ENCODE measurements at regions not wholly inside any gene's neighbourhood (a gene's known extent, or its start where the extent isn't known, plus 50 kb on each side); places are given as distances from the start of the nearest gene placed in this dataset.

DNA sequence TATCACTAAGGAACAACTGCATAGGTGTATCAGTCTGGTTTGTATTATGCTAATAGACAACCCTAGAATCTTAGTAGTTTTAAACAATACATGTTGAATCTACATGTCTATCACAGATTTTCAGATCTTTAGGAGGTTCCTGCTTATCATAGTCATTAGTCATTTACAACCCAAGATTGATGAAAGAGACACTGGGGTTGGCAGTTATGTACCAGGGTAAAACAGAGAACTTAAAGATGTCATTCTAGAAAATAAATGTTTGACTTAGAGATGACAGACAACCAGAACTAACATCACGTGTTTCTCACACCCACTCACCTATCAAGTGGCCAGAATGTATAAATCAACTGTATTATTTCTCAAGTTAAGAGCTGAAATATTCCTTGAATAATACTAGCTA is 181.9 kb downstream of the PABPC4L start:
- DNase-seq: no peak

DNA sequence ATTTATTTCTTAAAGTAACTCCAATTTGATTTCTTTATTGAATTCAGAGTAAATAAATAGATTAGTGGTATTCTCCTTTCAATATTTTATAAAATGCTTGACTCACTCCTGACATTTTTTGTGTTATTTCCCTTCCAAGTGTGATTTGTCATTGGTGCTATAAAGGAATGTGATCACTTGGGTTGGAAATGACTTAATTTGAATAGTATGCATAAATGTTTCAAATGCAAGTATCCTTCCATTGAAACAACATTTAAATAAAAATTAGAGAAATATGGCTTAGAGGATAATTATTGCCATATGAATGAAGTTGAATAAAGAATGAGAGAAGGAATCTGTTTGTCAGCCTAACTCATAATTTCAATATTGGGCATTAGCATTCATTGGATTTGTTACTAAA is 182.7 kb downstream of the PABPC4L start:
- no peak for DNase-seq

DNA sequence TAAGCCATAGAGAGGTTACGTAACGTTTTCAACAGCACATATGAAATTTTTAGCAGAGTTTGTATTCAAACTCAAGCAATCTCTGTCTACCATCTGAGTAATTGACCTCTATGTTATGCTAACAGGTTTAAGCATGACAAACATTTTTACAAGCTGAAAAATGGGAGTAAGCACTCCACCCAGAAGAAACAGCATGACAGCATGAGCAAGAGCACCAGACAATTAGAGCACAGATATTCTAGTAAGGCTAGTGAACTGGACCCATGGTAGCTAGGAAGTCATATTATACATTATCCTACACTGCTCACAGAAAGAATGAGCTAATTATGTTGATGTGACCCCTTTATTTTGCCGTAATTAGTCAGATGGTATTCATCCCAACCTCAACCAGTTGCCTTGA is 200.5 kb downstream of the PABPC4L start:
- no peak for DNase-seq

DNA sequence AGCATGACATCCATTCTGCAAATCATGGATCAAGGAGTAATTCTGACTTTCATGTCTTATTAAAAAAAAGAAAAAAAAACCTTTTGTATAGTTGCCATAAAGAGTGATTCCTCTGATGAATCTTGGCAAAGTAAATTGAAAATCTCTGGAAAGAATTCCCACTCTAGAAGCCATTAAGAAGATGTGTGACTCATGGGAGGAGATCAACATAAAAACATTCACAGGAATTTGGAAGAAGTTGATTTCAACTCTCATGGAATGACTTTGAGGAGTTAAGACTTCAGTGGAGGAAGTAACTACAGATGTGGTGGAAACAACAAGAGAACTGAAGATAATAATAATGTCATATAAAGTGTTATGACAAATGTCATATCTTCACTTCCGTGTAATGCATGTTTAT is 204.2 kb downstream of the PABPC4L start:
- no peak for DNase-seq

DNA sequence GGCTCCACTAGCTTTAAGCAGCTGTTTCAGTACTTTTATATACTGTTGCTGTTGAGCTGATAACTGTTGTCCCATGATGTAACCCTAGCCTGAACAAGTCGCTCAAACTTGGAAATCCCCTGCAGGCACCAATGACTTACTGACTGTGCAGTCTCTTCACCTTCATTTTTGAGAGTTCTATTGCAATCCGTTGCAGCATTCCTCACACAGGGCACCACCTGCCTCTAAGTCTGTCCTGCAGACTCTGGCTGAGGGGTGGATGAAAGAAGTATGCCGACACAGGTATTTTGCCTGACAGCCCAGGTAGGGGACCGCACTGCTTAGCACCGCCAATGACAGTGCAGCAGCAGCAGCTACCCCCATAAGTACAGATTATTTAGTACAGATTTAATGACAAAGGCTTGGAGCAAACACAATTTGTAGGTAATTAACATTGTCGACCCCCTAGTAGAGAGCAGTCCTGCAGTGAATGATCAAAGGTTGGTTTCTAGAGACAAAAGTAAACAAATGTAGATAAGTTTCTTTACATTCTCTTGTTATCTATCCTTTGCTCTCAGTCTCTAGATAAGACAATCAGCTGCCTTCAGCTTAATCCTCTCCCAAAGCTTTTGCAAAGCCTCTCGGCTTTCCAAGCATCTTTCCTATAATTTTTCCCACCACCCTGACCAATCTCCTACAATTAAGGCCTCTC is 205.0 kb downstream of the PABPC4L start:
- DNase-seq: no peak

DNA sequence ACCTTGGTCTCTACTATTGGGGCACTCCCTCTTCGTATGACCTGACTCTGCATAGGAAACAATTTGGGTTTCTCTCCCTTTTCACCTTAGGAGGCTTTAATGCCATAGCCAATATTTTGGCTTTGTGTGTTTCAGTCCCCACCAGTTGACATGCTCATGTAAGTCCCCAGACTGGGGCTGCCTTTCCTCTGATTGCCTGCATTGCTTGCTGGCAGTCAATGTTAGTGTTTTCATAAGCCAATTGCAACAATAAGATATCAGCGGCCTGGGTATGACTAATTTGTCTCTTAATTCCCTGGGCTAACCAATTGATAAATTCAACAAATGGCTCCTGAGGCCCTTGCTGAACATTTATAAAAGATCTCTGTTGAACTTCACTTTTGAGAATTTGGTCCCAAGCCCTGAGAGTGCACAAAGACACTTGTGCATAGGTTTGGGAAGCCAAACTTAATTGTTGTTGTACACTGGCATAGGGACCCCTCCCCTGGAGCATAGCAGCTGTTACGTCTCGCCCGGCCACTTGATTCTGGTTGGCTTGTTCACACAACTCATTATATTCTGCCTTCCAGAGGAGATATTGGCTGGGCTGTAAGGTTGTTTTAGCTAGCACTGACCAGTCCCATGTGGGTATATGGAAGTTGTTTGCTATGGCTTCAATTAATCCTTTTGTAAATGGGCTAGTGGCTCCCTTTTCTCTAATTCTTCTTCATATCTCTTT is 206.2 kb downstream of the PABPC4L start:
- no peak for DNase-seq

DNA sequence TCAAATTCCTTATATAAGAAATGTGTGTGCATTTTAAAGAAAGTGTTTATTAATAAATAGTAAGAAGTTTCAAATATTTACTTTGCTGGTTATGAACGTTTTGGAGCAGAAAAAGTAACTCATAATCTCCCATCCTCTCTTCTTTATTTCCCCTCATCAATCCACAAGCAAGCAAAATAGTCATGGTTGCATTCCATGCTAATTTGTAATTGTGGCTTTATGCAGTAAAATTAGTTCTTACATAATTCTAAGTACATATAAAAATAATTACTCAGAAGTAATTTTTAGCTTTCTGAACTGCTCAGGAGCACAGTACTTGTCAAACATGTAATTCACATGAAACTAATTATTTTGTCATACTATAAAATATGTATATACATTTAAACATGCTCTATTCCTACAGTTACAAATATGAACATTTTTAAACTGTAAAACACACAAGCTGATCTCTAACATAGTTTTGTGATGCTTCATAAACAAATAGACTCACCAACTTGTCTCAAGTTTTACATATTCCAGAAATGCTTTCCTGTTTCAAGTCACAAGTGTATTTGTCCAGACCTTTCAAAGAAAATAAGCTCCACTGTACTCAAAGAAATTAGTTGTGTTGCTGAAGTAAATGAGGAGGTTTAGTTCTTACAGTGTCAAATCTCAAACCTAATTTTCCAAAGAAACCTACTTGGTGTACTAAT is 218.9 kb downstream of the PABPC4L start:
- no peak for DNase-seq

DNA sequence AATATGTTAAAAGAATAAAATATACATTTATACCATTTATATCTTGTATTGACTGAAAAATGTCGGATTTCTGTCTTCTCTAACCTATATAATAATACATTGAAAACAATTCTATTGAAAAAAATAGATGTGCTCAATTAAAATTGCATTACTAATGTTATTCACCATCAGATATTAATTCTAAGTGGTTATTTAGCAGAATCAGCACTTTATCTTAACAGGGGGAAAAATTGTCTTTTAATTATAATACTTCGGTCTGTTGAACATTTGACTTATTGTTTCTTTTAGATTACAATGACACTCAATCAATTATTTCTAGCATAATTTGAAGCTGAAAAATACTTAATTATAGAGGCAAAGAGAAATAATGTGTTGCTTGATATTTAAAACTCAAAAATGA is 220.3 kb downstream of the PABPC4L start:
- no peak for DNase-seq

DNA sequence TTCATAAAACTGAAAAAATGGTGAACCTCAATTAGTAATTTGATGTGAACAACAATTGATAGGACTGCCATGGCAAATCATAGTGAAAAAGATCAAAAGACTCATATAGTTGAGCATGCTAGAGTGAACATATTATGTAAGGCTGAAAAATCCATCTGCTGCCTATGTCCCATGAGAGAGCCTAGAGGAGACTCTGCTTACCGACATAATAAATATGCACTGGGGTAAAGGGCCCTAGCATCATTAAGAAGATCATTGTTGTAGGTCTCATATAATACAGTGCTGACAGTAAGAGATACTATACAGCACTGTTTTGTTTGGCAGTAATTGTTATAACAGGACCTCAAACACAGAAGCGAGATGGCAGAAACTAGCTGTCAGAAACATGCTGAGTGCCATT is 229.0 kb downstream of the PABPC4L start:
- DNase-seq: no peak

DNA sequence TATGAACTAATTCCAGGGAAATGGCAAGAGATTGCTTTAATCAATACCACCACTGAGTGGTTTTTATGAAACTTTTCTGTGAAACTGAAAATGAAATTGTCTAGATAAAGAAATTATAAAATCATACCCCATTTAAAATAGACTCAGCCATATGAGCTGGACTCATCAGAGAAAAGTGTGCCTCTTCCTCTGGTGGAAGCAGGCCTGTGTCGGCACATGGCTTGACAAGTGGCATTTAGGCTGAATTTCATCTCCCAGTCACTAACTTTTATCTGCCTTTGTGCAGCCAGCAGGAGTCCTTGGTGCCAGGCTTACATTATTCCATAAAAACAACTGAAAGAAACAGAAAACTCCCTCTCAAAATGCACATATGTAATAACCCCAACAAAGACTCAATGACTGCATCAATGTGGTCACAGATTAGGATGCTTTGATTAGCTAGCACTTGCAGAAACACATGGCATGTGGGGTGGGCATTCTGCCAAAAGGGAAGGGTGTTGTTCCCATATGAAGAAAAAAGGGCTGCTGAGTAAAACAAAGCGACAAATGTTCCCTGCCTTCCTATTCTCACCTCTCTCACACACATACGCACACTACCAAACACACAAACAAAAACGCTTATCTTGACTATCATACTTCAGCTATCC is 232.3 kb downstream of the PABPC4L start:
- peak; percentile 14 to 34 for DNase-seq

DNA sequence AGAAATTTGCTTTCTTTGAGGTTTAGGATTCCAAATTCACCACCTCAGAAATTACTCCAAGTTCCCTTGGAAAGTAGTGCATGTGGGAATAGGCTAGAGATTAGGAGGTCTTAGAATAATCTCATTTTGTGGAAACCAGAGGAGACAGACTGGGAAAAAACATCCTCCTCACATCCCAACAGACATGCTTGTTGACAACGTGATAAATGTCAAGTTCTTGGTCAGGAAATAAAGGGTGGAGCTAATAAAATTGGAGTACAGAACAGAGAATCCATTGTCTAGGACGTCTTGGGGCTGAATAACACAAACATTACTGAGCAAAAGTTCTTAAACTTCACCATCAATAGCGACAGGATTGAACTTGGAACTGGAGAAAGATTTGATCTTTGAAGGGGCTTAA is 233.4 kb downstream of the PABPC4L start:
- DNase-seq: no peak

DNA sequence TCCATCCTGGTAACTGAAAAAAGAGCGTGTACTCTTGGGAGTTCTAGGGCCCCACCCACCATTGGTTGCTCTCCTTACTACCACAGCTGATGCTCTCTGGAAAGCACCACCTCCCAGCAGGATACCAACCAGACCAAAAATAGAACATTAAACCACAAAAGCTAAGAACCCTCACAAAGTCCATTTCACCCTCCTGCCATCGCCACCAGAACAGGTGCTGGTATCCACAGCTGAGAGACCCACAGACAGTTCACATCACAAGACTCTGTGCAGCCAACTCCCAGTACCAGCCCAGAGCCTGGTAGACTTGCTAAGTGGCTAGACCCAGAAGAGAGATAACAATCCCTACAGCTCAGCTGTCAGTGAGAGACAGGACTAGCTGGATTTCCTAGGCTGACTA is 240.6 kb downstream of the PABPC4L start:
- no peak for DNase-seq

DNA sequence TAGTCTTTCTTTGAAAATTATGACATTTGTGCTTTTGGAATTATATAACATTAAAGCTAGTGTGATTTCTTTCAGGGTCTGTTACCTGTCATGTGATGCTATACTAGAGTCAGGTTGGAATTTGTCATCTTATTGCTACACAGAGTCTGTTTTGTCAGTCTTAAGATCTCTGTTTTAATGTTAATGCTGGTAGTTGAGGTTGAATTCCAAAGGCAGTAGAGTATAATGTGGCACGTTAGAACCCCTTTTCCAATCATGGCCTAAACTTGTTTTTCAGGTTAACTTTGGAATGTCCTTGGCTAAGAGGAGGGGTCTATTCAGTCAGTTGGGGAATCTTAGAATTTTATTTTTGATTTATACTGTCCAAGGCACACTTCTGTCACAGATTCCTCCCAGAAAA is 258.5 kb downstream of the PABPC4L start:
- no peak for DNase-seq

DNA sequence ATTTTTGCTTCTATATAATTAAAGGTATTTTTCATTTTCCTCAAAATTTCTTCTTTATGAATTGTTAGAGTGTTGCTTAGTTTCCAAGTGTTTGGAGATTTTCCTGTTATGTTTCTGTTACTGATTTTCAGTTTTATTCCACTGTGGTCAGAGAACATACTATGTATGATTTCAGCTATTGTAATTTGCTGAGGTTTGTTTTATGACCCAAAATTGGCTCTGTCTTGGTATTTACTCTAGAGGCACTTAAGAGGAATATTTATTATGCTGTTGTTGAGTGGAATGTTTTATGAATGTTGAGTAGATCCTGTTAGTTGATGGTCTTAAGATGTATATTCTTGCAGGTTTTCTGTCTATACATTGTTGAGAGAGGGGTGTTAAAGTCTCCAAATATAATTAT is 263.5 kb downstream of the PABPC4L start:
- DNase-seq: no peak

DNA sequence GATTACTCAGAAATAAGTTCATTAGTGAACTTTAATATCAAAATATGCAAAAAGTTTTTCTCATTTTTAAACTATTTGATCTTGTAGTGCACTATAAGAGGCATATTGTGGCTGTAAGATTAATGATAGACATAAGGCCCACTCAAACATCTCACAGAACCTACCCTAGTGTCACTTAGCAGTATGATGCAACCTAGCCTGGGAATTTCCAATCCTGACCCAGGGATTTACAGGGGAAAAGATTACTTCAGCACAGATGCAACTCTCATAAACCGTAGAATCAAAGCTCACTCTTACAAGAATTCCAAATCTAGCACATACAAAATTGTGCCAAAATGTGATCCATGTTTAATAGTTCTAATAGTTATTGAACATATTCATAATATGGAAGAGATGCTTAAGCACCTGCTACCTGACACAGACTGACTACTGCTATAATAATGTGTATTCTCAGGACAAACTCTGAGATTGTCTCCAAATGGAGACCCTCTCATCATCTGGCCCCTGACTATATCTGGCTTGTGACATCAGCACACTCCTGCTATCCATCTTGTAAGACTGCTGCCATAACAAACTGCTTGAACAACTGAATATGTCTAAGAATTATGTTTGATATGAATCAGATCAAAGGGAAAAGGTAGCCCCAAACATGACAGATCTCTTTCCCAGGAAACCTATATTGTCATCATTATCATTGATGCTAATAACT is 271.9 kb downstream of the PABPC4L start:
- DNase-seq: no peak

DNA sequence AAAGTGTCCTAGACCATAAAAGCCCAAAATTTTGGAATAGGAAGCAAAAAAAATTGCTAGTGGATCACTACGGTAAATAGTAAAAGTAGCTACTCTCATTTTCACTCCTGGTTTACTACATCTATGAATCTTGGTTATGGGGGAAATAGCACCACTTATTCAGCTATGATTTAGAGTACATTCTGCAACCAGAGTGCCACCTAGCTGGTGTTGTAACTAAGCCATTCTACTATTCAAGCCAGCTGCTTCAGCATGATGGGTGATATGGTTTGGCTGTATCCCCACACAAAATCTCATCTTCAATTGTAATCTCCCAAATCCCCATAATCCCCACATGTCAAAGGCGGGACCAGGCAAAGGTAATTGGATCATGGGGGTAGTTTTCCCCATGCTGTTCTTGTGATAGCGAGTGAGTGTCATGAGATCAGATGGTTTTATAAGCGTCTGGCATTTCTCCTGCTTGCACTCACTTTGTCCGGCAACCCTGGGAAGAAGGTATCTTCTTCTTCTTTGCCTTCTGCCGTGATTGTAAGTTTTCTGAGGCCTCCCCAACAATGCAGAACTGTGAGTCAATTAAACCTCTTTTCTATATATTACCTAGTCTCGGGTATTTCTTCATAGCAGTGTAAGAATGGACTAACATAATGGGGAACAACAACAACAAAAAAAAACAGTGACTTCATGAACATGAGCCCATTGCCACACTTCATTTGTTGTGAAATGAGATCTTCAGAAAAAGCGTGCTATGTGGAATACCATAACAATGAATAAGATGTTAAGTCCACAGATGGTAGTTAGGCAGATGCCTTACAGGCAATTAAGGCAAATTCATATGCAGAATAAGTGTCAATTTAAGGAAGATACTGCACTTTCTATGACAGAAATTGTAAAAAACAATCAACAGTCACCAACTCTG is 280.1 kb downstream of the PABPC4L start:
- no peak for DNase-seq

DNA sequence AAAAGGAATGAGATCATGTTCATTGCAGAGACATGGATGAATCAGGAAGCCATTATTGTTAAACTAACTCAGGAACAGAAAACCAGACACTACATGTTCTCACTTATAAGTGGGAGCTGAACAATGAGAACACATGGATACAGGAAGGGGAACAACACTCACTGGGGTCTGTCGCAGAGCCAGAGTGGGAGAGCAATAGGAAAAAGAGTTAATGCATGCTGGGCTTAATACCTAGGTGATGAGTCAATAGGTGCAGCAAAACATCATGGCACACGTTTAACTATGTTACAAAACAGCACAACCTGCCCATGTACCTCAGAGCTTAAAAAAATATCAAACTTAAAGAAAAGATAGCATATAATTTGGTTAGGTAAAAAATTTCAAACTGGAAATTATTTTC is 281.4 kb downstream of the PABPC4L start:
- DNase-seq: no peak

DNA sequence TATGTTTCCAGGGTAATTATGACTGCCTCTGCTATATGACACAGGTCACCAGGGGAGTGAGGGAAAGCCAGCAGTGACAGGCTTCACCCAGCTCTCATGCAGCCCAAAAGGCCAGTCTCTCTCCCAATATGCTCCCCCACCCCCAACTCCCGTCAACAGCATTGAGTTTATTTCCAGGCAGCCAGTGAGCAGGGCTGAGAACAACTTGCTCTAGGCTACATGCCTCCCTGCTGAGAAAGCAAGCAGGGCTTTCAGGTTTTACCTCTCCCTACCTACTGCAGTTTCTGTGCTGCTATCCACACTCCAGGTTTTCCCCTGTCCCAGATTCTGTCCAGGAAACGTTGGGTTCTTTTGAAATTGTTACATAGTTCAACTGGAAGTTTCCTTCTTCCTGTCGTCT is 291.4 kb downstream of the PABPC4L start:
- DNase-seq: no peak

DNA sequence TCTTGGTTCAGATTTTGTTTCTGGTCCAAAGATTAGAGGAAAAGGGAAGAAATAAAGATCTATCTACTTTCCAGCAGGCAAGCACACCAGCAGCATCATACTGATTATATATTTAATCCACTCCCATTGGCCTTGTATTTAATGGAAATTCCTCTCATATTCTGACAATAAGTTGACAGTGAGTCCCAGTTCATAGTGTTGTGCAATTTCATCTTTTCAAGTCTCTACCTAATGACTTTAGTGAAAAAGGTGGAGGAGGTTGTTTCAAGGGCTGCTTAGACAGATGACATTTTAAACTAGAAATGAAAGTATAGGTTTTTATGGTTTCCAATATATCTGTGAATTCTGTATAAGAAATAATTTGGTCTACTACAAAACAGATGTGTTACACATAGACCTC is 298.6 kb downstream of the PABPC4L start:
- no peak for DNase-seq

DNA sequence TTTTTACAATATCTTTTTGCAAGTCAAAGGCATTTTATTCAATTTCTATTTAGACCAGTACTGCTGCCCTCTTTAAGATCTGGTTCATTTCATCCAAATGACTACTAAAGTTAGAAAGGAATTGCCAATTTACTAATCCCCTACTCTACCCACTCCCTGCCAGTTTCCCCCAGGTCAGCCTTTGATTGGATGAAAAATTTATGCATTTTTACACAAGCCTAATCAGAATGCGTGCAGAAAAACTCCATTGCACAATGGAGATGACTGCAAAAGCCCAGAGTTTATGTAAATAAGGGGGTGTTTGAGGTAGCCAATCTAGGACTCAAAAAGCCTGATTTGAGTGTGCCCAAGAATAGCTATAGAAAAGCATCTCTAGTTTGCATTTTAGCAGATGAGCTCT is 310.6 kb downstream of the PABPC4L start:
- DNase-seq: no peak

DNA sequence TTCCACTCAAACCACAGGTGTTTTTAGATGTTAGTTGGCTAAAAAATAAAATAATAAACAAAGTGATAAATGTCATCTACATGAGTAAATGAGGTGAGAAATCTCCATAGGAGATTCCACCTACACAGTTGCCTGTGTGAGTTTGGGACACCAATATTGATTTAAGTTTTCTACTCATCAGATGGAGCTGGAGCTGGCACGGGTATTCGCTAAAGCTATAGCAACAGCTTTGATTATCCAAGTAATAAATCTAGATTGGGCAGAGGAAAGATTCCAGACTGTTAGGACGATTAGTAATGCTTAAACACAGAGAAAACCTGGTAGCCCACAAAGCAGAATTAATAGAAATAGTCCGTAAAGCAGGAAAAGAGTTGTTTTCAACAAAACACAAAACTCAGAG is 313.9 kb downstream of the PABPC4L start:
- DNase-seq: no peak

DNA sequence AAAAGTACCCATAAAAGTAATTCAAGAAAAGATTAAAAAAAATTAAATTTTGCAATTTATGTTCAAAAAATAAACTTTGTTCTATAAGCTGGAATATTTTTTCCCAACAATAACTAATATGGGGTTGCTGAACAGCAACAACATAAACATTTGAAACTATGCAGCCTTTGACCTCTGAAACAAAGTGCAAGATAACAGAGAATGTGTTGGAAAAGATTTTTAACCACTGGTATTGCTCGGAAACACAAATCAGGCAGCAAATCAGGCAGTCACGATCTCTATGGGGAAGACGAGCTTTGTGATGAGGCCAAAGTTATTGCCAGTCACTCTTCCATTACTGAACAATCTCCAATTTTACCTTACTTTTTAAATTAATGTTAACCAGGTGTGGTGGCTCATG is 332.1 kb downstream of the PABPC4L start:
- no peak for DNase-seq
